Trophoblast cell (in vitro differentiated cells and primary cell): ENCODE measurements at regions not wholly inside any gene's neighbourhood (a gene's known extent, or its start where the extent isn't known, plus 50 kb on each side); places are given as distances from the start of the nearest gene placed in this dataset.
"Not testable (repeated sequence)": the region's sequence is repeated elsewhere in the genome, so short reads cannot be mapped to it uniquely, and the experiment has no call there.

ENCODE experiments used
- DNase-seq, 2 donors: peaks; one replicate each; pipeline ENCODE4 v3.0.0-alpha.2; 2016
- H2AFZ ChIP-seq: 2 replicates; pipeline ENCODE4 v1.6.1; 2013; ENCODE audit warnings: low read length, moderate library complexity, mild to moderate bottlenecking; ENCODE audit not compliant: insufficient read depth, poor library complexity
- H2AK5ac ChIP-seq: 2 replicates; pipeline ENCODE4 v1.6.1; 2013; ENCODE audit warnings: mild to moderate bottlenecking, low read length
- H2BK120ac ChIP-seq: 2 replicates; pipeline ENCODE4 v1.6.1; 2013; ENCODE audit warnings: low read length, mild to moderate bottlenecking, moderate library complexity; ENCODE audit not compliant: insufficient read depth, poor library complexity
- H2BK12ac ChIP-seq: 2 replicates; pipeline ENCODE4 v1.6.1; 2013; ENCODE audit warnings: mild to moderate bottlenecking, low read length, moderate library complexity
- H2BK5ac ChIP-seq: 2 replicates; pipeline ENCODE4 v1.6.1; 2013; ENCODE audit warnings: low read length, low read depth, moderate library complexity, mild to moderate bottlenecking; ENCODE audit not compliant: poor library complexity
- H3K14ac ChIP-seq: 2 replicates; pipeline ENCODE4 v1.6.1; 2013; ENCODE audit warnings: mild to moderate bottlenecking, low read length
- H3K18ac ChIP-seq: 2 replicates; pipeline ENCODE4 v1.6.1; 2013; ENCODE audit warnings: mild to moderate bottlenecking, low read length
- H3K23ac ChIP-seq: 2 replicates; pipeline ENCODE4 v1.6.1; 2013; ENCODE audit warnings: low read length
- H3K27ac ChIP-seq: 2 replicates; pipeline ENCODE4 v1.5.1; 2013; ENCODE audit warnings: low read depth, mild to moderate bottlenecking, inconsistent platforms, low read length, moderate library complexity
- H3K27me3 ChIP-seq: 2 replicates; pipeline ENCODE4 v1.6.1; 2013; ENCODE audit warnings: inconsistent platforms, mild to moderate bottlenecking, low read length, moderate library complexity; ENCODE audit not compliant: insufficient read depth
- H3K36me3 ChIP-seq, 2 experiments: 1 replicate in 1 of 2; 2 replicates in 1 of 2; pipeline ENCODE4 v1.6.1; 2013; ENCODE audit warnings: low read length in 2 of 2, mild to moderate bottlenecking in 2 of 2, moderate library complexity in 1 of 2; ENCODE audit not compliant: insufficient read depth in 2 of 2, control insufficient read depth in 1 of 2
- H3K4ac ChIP-seq: 2 replicates; pipeline ENCODE4 v1.6.1; 2013; ENCODE audit warnings: low read depth, mild to moderate bottlenecking, low read length, moderate library complexity
- H3K4me1 ChIP-seq, 2 experiments: 1 replicate in 1 of 2; 2 replicates in 1 of 2; pipeline ENCODE4 v1.6.1; 2013; ENCODE audit warnings: low read length in 2 of 2, mild to moderate bottlenecking in 2 of 2, moderate library complexity in 1 of 2; ENCODE audit not compliant: insufficient read depth in 2 of 2, control insufficient read depth in 1 of 2
- H3K4me2 ChIP-seq: 2 replicates; pipeline ENCODE4 v1.6.1; 2013; ENCODE audit warnings: inconsistent platforms, mild to moderate bottlenecking, low read length, moderate library complexity
- H3K4me3 ChIP-seq: 2 replicates; pipeline ENCODE4 v1.5.1; 2013; ENCODE audit warnings: mild to moderate bottlenecking, low read depth, low read length, inconsistent platforms
- H3K79me1 ChIP-seq: one replicate; pipeline ENCODE4 v1.6.1; 2013; ENCODE audit warnings: low read length
- H3K79me2 ChIP-seq: 2 replicates; pipeline ENCODE4 v1.6.1; 2013; ENCODE audit warnings: low read length, mild to moderate bottlenecking; ENCODE audit not compliant: control insufficient read depth, insufficient read depth, poor library complexity
- H3K9ac ChIP-seq: 2 replicates; pipeline ENCODE4 v1.6.1; 2013; ENCODE audit warnings: mild to moderate bottlenecking, low read length
- H3K9me3 ChIP-seq: 2 replicates; pipeline ENCODE4 v1.6.1; 2013; ENCODE audit warnings: low read depth, mild to moderate bottlenecking, control low read depth, inconsistent platforms, low read length; ENCODE audit not compliant: insufficient read depth
- H4K12ac ChIP-seq: 2 replicates; pipeline ENCODE4 v1.6.1; 2013; ENCODE audit warnings: low read depth, mild to moderate bottlenecking, low read length, moderate library complexity
- H4K8ac ChIP-seq: 2 replicates; pipeline ENCODE4 v1.6.1; 2013; ENCODE audit warnings: low read depth, mild to moderate bottlenecking, low read length, moderate library complexity
- H4K91ac ChIP-seq: one replicate; pipeline ENCODE4 v1.6.1; 2013; ENCODE audit warnings: low read depth, mild to moderate bottlenecking, low read length, moderate library complexity
- WGBS: extraction: QIAGEN DNeasy Blood & Tissue Kit; methylation state at CpG from one replicate; pipeline ENCODE4 v1.1.7; 2013; ENCODE audit warnings: missing lambda C conversion rate; ENCODE audit not compliant: insufficient read length, insufficient coverage; ENCODE audit errors: extremely low coverage; 5-methylcytosine and 5-hydroxymethylcytosine counted together

DNA sequence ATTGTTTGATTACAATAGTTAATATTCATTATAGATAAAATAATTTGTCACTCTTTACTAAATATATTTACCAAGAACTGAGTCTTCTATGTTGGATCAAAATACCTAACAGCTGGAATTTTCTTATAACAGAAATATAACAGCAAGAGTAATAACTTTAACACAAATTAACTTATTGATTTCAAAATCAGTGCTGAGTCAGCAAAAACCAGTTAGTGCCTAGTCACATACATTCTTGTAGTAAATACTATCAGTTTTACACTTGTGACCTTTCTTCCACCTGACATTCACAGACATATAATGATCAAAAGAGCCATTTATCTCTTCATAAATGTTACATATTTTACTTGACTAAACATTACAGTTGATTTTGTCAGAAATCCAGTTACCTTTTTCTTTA lies 1141.4 kb upstream of the ADGRB3 start:
- no peaks in the 10 kb centered on the region for H3K36me3 ChIP-seq
- H3K9ac ChIP-seq = no peak overlapping the region
- no peak overlapping the region for H2AK5ac ChIP-seq
- no peak overlapping the region for H4K91ac ChIP-seq
- H3K9me3 ChIP-seq = no peaks in the 10 kb centered on the region
- no peaks in the 10 kb centered on the region for H3K79me1 ChIP-seq
- no peak overlapping the region for H2BK5ac ChIP-seq
- no peaks in the 10 kb centered on the region for H3K27me3 ChIP-seq
- H2BK12ac ChIP-seq = no peak overlapping the region
- H3K4ac ChIP-seq = no peak overlapping the region
- no peaks in the 10 kb centered on the region for H3K4me1 ChIP-seq
- no peak overlapping the region for H2BK120ac ChIP-seq
- no peak overlapping the region for H4K8ac ChIP-seq
- no peak for DNase-seq
- H3K27ac ChIP-seq = no peak overlapping the region
- no peak overlapping the region for H4K12ac ChIP-seq
- no peaks in the 10 kb centered on the region for H3K79me2 ChIP-seq
- H3K4me2 ChIP-seq = no peak overlapping the region
- no peak overlapping the region for H2AFZ ChIP-seq
- H3K4me3 ChIP-seq = no peak overlapping the region
- no peak overlapping the region for H3K14ac ChIP-seq
- no peak overlapping the region for H3K23ac ChIP-seq
- H3K18ac ChIP-seq = no peak overlapping the region

- H2BK5ac ChIP-seq = no peak overlapping the region
- no peak overlapping the region for H3K27ac ChIP-seq
- H4K12ac ChIP-seq = no peak overlapping the region
- H3K79me2 ChIP-seq = no peaks in the 10 kb centered on the region
- no peak overlapping the region for H2AK5ac ChIP-seq
- H3K4me3 ChIP-seq = no peak overlapping the region
- no peak overlapping the region for H2BK12ac ChIP-seq
- H3K36me3 ChIP-seq = no peaks in the 10 kb centered on the region
- H3K27me3 ChIP-seq = no peaks in the 10 kb centered on the region
- H3K4me1 ChIP-seq = no peaks in the 10 kb centered on the region
- no peak overlapping the region for H4K8ac ChIP-seq
- no peak overlapping the region for H3K18ac ChIP-seq
- H3K4me2 ChIP-seq = no peak overlapping the region
- no peak overlapping the region for H3K9ac ChIP-seq
- no peak overlapping the region for H3K4ac ChIP-seq
- DNase-seq = no peak
- no peak overlapping the region for H3K23ac ChIP-seq
- no peak overlapping the region for H2BK120ac ChIP-seq
- WGBS = no CpG with 5 or more reads among the region's 1 CpG
- no peak overlapping the region for H4K91ac ChIP-seq
- no peaks in the 10 kb centered on the region for H3K9me3 ChIP-seq
- H2AFZ ChIP-seq = no peak overlapping the region
- no peaks in the 10 kb centered on the region for H3K79me1 ChIP-seq
- no peak overlapping the region for H3K14ac ChIP-seq
These were observed 1159.4 kb upstream of the ADGRB3 start for GRCh38 chr6:67475700-67476099.

- H3K27ac ChIP-seq = no peak overlapping the region
- no peak overlapping the region for H3K23ac ChIP-seq
- no peak overlapping the region for H4K12ac ChIP-seq
- no peak overlapping the region for H3K14ac ChIP-seq
- H3K79me2 ChIP-seq = no peaks in the 10 kb centered on the region
- no peak overlapping the region for H2BK12ac ChIP-seq
- no peak overlapping the region for H4K8ac ChIP-seq
- H3K27me3 ChIP-seq = no peaks in the 10 kb centered on the region
- H3K36me3 ChIP-seq = no peaks in the 10 kb centered on the region
- H4K91ac ChIP-seq = no peak overlapping the region
- no peak overlapping the region for H2BK120ac ChIP-seq
- no peaks in the 10 kb centered on the region for H3K9me3 ChIP-seq
- H3K4me3 ChIP-seq = no peak overlapping the region
- H3K4ac ChIP-seq = no peak overlapping the region
- H2AK5ac ChIP-seq = no peak overlapping the region
- H3K4me2 ChIP-seq = no peak overlapping the region
- H3K4me1 ChIP-seq = no peaks in the 10 kb centered on the region
- no CpG with 5 or more reads among the region's 7 CpGs for WGBS
- no peak overlapping the region for H2AFZ ChIP-seq
- no peak overlapping the region for H2BK5ac ChIP-seq
- no peaks in the 10 kb centered on the region for H3K79me1 ChIP-seq
- DNase-seq = no peak
- no peak overlapping the region for H3K18ac ChIP-seq
- no peak overlapping the region for H3K9ac ChIP-seq
These were observed 1167.7 kb upstream of the ADGRB3 start for GRCh38 chr6:67467341-67467740.

DNA sequence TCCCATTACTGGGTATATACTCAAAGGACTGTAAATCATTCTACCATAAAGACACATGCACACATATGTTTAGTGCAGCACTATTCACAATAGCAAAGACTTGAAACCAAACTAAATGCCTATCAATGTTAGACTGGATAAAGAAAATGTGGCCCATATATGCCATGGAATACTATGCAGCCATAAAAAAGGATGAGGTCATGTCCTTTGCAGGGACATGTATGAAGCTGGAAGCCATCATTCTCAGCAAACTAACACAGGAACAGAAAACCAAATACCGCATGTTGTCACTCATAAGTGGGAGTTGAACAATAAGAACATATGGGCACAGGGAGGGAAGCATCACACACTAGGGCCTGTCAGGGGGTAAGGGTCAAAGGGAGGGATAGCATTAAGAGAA lies 1172.4 kb upstream of the ADGRB3 start:
- not testable (repeated sequence) for H3K4me3 ChIP-seq, H3K9ac ChIP-seq, H2BK120ac ChIP-seq, H4K91ac ChIP-seq, H3K27me3 ChIP-seq, H2AFZ ChIP-seq, H4K8ac ChIP-seq, H3K4me1 ChIP-seq, H2BK12ac ChIP-seq, H3K4ac ChIP-seq, H3K14ac ChIP-seq, H3K4me2 ChIP-seq, H3K79me2 ChIP-seq, DNase-seq, H3K36me3 ChIP-seq, H3K79me1 ChIP-seq, H2BK5ac ChIP-seq, H3K9me3 ChIP-seq, H4K12ac ChIP-seq, H3K27ac ChIP-seq, H2AK5ac ChIP-seq, H3K23ac ChIP-seq, H3K18ac ChIP-seq
- no CpG with 5 or more reads among the region's 1 CpG for WGBS

DNA sequence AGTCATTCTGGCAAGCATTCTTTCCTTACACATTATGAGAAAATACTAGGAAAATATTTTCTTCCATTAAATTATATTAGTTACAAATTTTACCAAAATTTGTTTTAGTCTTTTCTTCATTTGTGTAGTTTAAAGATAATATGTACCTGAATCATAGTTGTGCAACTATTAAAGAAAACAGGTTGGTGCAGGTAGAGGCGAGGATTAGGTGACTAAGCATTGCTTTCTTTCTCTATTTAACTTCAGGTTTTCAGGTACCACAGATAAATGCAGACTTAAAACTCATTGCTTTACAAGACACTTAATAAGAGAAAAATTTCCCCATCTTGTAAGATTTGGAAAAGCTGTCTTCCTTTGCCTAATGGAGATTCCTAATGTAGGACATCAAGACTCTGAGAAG lies 1175.5 kb upstream of the ADGRB3 start:
- no peaks in the 10 kb centered on the region for H3K79me1 ChIP-seq
- H4K12ac ChIP-seq = no peak overlapping the region
- no peak overlapping the region for H2AK5ac ChIP-seq
- H2BK12ac ChIP-seq = no peak overlapping the region
- no peak overlapping the region for H2AFZ ChIP-seq
- H3K27ac ChIP-seq = no peak overlapping the region
- H3K79me2 ChIP-seq = no peaks in the 10 kb centered on the region
- H2BK120ac ChIP-seq = no peak overlapping the region
- no peak overlapping the region for H3K4ac ChIP-seq
- no peak overlapping the region for H3K4me2 ChIP-seq
- H2BK5ac ChIP-seq = no peak overlapping the region
- H3K4me1 ChIP-seq = no peaks in the 10 kb centered on the region
- no peak overlapping the region for H4K8ac ChIP-seq
- H3K27me3 ChIP-seq = no peaks in the 10 kb centered on the region
- no peaks in the 10 kb centered on the region for H3K36me3 ChIP-seq
- H3K14ac ChIP-seq = no peak overlapping the region
- WGBS = no CpG with 5 or more reads among the region's 1 CpG
- DNase-seq = no peak
- no peak overlapping the region for H3K23ac ChIP-seq
- H3K4me3 ChIP-seq = no peak overlapping the region
- H3K9ac ChIP-seq = no peak overlapping the region
- H4K91ac ChIP-seq = no peak overlapping the region
- no peak overlapping the region for H3K18ac ChIP-seq
- H3K9me3 ChIP-seq = peaks cover 3% of the 10 kb centered on the region
